Peyer's patch (tissue), 4 donors: ENCODE measurements at regions not wholly inside any gene's neighbourhood (a gene's known extent, or its start where the extent isn't known, plus 50 kb on each side); places are given as distances from the start of the nearest gene placed in this dataset.

Source experiments
- CTCF ChIP-seq, 6 experiments: fragments of 450-650 bp in 4 of 6; fragments of 200-600 bp in 2 of 6; sonication (generic) in 1 of 6; IDR thresholded peaks; one replicate each; pipeline ENCODE4 v1.5.1; 2017 to 2019; ENCODE audit warnings: antibody characterized with exemption in 6 of 6, mild to moderate bottlenecking in 3 of 6, moderate library complexity in 1 of 6
- POLR2A ChIP-seq, 2 donors: fragments of 450-650 bp; IDR thresholded peaks; one replicate each; pipeline ENCODE4 v1.5.1; 2017; ENCODE audit warnings: antibody characterized with exemption in 2 of 2, mild to moderate bottlenecking in 2 of 2, moderate library complexity in 2 of 2

- no peak for TF ChIP-seq CTCF (IDR thresholded peaks at IDR 0.05)
- TF ChIP-seq POLR2A (IDR thresholded peaks at IDR 0.05): no peak
Observed at GRCh38 chr14:82394916-82395315, 861.3 kb upstream of the SEL1L start.
